Stimulated activated CD4-positive, alpha-beta T cell treated with anti-CD3 and anti-CD28 coated beads, Interleukin-2, amount 100 ng/mL, for 4 hours (primary cell): ENCODE measurements at regions not wholly inside any gene's neighbourhood (a gene's known extent, or its start where the extent isn't known, plus 50 kb on each side); places are given as distances from the start of the nearest gene placed in this dataset.
"Not testable (repeated sequence)": the region's sequence is repeated elsewhere in the genome, so short reads cannot be mapped to it uniquely, and the experiment has no call there.

Source experiments
- DNase-seq: peaks from one replicate; pipeline ENCODE4 v3.0.0-alpha.2; 2020; ENCODE audit warnings: low read depth

DNA sequence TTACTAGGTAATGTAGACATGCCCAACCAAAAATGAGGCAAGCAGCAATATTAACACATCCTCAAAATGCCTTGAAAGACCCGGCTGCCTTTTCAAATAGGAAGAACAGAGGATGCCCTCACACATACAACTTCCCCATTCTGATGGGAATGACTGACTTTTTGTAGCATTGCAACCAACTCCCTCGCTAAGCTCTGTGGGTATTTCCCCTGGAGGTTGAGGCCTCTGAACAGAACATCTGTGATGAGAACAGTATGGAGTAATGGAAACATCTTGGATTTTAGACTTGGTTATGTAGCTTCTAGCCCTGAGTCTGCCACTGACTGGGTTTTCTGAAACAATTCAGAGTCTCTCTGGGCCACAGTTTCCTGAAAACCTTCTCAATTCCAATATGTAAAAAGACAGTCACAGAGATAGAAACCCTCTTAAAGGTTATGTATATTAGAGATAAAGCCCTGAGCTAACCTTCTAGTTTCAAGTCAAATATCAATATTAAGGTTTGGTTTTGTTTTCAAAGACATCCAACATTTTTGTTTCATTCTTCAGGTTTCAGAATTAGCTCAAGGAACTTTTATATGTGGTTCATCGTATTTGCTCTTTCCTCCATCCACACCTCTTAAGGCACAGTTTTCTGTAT is 311.5 kb downstream of the SETD4 start:
- DNase-seq = no peak

DNA sequence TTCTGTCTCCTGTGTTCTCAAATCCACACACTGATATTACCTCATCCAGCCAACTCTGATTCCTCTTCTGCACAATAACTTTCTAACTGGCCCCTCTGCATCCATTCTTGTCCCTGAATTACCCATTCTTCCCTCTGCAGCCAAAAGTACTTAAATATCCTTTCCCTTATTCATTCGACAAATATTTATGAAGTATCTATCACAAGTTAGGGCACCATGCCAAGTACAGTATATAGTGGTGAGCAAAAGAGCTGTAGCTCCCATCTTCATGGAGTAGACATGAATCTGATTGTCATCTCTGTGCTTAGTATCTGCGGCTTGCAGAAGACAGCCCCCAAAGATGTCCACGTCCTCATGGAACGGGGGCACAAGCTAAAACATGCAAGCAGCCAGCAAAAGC is 316.8 kb downstream of the SETD4 start:
- no peak for DNase-seq

DNA sequence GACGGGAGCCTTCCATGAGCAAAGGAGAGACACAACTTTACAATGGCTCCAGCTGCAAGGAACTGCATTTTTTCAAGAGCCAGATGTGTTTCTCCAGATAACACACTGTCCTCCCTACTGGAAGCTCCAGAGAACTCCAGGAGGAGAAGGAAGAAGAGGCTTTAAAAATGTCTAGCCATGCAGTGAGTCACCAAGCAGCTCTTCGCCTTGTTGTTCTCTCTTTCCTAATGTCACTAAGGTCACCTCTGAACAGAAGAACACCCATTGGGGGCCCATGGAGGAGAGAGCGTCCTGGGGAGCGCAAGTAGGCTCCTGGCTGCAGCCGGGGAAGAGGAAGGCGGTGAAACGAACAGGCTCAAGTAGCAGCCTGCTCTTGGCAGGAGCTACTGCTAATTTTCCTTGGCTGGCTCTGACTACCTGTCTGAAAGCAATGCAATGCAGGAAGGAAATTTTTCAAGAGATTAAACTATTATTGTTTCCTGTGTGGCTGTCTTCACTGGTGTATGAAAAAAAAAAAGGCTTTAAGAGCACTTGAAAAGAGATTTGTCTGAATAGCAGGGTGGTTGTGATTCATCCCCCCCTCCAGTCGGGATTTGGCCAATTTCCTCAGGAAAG is 321.9 kb downstream of the SETD4 start:
- no peak for DNase-seq

DNA sequence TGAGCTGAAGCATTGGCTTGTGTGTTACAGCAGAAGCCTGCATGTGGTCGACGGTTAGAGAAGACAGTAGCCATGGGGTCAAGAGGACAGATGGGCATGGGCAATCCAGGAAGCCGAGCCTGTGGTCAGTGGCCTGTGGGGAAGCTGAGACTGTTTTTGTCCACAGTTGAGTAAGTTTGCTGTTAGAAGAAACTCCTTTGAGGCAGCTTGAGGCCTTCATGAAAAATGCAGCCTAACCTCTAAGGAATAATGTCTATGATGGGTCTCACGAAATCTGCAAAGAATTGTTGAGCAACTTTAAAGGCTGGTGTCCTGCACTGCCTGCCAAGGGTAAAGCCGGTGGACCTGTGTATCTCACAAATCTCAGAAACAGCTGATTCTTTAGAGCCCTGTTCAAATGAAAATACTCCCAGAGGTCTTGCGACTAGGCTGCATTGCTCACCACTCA is 322.4 kb downstream of the SETD4 start:
- DNase-seq = no peak

DNA sequence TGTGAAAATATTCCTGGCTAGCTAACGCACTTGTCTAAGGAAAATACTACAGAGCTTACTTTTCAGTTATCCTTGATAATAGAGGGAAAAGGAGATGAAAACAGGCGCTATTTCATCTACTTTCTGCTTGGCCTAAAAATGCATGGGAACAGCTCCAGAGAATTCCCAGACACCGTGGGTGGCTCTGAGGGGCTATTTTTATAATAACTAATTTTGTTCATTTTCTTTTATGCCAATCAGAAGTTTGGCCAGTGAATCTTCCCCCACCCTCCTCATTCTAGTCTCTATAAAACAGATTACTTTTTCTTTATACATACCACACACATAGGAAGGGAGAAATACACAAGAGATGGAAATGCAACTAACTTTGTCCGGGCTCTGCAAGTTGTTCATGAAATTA is 322.9 kb downstream of the SETD4 start:
- DNase-seq = no peak

DNA sequence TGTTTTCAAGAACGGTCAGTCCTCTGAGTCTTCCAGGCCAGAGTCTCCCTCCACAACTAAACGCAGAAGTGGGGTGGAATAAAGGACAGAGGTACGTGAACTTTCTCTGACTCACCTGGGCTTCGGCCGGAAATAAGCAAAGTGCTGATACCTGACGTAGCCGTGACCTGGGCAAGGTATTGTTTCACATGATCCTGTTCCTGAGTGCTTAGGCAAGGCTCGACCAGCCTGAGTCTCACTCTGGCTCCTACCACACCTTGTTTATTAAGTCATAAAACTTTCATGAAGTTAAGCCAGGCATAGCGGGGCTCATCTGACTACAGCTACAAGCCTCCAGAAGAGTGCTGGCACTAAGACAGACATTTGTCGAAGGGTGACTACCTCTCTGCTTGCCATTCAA is 327.5 kb downstream of the SETD4 start:
- DNase-seq = no peak

DNA sequence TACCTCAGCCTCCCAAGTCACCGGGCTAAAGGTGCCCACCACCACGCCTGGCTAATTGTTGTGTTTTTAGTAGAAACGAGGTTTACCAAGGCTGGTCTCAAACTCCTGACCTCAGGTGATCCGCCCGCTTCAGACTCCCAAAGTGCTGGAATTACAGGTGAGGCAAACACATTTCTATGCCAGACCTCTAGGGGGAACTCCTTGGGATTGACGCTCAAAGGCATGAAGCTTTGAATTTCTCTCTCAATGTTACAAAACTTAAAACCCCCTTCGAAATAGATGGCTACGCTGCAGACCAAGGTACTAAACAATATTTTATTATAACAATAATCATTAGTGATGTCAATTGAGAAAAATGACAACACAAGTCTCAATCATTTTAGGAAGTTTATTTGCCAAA is 330.0 kb downstream of the SETD4 start:
- DNase-seq = no peak

DNA sequence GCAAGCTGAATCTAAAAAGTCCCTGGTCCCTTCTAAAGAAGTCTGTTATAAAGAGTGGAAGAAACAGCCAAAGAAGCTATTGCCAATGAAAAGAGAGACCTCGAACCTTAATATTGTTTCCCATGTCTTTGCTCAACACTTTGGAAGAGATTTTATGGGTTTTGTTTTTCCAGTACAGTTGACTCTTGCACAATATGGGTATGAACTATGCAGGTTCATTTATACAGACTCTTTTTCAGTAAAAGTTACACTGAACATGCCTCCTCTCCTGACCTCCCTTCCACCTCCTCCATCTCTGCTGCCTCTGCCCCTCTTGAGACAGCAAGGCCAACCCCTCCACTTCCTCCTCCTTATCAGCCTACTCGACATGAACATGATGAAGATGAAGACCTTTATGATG is 332.5 kb downstream of the SETD4 start:
- DNase-seq = no peak

DNA sequence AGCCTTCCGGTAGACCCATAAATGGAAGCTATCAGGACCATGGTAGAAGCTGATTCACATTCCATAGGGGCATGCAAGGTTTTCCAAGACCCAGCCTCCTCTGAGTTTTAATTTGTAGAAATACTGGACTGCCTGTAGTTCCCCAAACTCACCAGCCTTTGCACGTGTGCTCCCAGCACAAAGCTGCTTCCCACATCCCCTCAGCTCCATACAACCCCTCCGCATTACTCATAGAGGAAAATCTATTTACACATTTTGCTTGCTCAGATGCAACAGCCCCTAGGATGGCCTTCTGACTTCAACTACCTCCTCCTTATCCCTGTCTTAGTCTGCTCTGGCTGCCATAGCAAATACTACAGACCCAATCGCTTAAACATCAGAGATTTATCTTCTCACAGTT is 336.2 kb downstream of the SETD4 start:
- no peak for DNase-seq

DNA sequence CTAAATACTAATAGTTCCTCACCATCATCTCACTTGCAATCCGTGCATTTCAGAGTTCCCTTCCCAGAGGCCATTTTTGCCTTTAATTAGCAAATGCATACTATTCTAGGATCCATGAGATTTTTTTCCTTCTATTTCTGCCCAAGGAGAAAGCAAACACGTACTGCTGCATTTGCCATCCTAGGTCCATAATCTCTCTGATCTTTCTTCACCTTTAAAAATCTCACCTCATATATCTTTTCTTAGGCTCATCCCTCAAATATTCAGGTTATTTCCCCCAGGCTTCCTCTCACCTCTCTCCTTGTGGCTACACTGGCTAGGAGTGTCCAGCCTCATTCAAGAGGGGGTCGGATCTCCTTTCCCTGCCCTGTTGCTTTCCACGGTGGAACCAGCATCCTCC is 338.6 kb downstream of the SETD4 start:
- DNase-seq = no peak

DNA sequence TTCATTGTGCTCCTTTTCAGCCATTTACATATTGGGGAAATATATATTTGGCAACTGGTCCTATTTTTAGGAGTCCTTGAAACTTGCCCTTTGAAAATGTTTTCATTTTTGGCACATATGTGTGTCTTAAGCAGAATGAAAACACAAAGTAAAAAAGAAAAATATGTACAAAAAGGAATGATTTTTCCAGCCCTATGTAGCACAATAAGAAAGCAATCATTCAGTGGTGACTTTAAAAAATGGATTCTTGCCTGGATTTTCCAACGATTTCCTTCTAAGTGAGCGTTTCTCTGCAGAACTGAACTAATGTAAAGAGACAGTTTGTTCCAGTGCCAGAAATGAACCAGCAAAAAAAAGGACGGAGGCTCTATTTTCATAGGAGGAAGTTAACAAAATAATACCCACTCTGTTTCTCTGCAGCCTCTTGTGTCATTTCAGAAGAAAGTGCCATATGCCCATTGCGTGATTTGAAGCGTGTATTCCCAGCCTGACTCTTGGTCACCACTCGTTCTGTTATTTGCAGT is 340.1 kb downstream of the SETD4 start:
- DNase-seq = no peak

DNA sequence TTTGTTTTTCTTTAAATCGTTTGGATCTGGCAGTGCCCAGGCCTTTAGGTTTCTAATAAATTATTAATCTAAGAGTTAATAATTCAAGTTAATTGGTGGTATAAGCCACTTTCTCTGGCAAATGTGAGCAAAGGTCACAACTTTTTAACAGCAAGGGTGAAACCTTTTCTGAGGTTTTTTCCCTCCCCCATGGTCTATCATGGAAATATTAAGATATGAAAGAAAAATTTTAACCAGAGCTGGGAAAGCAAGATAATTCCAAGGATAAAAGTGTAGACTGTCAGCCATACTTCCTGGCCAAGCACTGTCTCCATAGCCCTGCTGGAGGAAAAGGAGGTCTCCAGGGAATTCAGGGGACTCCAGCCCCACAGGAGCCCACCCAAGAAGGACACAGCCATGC is 341.2 kb downstream of the SETD4 start:
- no peak for DNase-seq

DNA sequence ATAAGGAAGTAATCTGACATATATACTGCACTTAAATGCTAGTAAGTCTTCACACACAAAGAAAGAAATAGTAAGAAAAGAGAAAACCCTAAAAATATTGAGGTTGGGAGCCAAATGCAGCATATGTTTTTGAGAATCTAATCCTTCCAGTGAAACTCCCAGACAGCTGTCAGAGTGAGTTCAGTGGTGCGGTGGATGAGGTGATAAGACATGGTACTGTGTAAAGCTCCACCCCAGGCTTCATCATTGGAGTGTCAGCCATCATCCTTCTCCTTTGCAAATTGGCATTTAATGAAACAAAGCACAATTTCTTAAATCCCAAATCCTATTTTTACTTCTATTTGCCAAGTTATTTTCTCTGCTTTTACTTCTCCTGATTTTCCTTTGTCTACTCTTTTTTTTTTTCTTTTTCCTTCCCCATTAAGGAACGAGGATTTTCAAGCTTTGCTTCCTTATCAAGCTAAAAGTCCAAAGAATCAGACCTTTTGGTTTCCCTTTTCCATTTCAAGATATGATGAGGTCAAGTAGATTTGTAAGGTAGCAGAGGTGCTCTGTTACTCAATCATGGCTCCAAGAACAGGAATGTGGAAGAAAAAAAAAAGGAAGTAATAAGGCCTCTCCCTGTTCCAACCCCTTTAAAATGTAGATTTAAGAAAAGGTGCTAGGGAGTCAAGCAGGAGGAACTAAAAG is 343.3 kb downstream of the SETD4 start:
- no peak for DNase-seq

DNA sequence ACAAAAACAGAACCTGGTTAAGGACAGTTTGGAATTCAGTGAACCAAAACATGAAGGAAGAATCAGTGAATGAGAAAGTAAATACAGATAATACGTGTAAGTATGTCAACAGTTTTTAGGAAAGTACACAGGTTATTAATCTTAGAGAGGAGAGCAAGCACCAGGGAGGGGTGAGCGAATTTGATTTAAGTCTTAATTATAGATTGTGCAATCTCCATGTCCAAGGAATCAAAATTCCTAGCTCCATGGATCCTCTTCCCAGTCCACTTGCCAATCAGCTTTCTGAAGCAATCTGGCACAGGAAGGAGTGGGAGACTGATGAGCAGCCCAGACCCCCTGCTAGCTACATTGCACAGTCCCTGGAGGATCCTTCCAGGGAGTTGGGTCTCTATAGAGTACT is 346.4 kb downstream of the SETD4 start:
- DNase-seq = no peak

DNA sequence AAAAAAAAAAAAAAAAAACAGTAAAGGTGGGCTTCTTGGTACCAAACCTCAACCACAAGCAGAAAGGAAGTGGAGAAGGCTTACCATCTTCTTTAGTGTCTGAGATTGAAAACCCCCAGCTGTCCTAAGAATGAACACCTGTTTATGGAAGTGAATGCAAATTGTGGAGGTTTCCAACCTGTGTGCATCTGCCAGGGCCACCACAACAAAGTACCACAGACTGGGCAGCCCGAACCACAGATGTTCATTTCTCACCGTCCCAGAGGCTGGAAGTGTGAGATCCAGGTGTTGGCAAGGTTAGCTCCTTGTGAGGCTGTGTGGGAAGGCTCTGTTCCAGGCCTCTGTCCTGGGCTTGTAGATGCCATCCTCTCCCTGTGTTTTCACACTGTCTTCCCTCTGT is 348.7 kb downstream of the SETD4 start:
- DNase-seq = no peak

DNA sequence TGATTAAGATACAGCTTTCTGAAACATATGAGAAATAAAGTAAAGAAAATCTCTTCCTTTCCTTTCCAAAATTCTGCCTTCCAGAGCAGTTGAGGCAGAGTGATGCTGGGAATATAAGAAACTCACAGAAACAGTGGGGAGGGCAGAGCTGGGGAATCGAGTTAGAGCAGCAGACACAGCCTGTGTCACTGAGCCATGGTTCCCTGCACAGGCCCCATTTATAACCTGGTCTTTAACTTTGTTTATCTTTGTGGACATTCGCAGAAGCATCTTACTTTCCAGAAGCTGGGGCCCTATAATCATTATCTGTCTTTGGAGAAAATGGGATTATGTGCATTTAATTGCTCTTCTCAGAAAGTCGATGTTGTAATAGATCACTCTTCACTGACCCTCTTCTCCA is 349.1 kb downstream of the SETD4 start:
- no peak for DNase-seq

DNA sequence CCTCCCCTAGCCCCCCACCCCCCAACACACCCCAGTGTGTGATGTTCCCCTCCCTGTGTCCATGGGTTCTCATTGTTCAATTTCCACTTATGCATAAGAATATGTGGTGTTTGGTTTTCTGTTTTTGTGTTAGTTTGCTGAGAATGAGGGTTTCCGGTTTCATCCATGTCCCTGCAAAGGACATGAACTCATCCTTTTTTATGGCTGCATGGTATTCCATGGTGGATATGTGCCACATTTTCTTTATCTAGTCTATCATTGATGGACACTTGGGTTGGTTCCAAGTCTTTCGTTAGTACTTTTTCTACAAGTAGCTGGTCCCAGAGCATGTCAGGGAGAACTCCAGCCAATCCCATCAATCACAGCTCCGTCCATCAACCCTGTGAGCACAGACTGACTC is 350.3 kb downstream of the SETD4 start:
- DNase-seq = not testable (repeated sequence)

DNA sequence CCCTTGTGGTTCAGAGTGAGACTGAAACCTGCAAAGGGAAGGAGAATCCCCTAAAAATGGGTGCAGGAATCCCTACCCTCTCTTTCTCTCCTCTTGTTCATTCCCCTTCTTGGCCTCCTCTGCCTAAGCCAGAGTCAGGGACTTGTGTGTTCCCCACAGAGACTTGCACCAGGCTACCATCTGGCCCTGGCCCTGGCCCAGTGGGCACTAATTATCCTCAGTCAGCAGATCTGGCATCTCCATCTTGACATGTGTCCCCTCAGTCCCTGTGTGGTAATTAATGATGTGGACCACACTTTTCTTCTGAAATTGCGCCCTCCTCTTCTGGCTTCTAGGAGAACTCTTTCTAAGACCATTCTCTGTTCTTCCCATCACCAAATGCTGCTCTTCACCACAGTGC is 354.4 kb downstream of the SETD4 start:
- DNase-seq = no peak

DNA sequence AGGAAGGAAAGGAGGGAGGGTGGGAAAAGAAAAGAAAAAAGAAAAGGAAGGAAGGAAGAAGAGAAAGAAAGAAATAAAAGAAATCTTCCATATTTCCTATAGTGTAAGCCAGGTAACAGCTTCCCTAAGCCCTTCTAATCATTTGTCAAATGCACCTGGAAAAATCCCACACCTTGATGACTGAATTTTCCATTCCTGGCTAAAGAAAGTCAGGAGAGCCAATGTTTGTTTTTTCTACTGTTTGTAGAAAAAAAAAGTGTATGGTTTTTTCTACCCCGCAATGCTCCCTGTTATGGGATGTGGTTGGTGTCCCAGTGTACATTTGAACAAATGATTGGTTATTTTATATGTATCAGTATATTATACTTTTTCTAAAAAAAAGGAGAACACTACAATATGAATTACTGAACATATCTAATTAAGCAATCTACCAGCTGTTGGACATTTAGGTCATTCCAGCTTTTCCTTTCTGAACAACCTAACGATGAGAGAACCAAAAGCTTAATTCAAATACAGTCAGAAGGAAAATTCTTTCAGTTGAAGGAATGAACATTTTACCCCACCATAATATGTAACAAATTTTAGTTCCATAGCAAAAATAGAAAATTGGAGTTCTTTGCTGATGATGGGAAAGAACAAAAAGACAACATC is 355.0 kb downstream of the SETD4 start:
- DNase-seq = no peak

DNA sequence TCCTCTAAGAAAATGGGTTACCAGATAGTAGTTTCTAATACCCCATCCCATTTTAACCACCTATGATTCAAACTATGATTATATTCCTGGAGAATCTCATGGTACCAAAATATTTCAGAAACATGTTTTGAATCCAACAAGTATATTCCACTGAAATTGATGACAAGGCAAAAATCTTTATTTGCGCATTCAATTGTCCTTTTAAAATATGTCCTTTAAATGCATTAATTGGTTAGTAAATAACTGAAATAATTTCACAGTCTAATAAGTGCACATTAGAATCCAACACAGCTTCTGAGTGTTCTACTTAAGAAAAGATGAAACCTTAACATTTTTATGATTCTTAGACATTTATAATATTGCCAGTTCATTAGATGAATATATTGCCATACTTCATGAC is 356.6 kb downstream of the SETD4 start:
- no peak for DNase-seq

DNA sequence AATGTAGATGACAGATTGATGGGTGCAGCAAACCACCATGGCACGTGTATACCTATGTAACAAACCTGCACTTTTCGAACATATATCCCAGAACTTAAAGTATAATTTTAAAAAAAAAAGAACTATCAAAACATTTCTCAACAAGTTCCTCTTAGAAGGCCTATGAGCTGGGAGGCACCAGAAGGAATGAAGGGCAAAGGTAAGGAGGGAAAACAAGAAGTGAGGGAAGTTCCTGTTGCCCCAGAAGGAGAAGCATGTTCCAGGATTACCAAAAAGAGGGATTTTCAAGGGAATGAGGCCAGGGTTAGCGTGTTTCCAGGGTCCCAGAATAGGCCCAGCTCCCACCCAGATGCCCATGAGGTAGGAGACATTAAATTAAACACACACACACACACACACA is 361.0 kb downstream of the SETD4 start:
- no peak for DNase-seq

DNA sequence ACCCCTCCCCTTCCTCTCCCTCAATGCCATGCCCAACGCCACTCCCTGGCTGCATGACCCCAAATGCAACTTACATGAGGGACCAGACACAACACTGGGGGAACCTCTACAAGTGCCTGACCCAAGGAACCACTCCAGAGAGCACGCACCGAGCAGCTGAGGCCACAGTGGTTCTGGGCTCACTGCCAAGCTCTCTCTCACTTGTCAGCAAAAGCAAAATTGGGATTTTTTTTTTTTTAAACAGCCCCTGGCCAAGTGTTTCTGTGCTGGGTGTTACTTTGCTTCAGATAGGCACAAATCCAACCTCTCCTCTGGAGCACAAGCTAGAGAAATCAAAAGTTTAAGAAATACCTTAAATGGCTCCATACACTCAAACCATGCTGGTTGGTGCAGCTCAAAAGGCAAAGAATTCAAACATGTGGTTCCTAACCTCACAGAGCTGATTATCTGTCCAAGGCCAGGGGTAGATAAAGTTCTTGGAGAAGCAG is 363.0 kb downstream of the SETD4 start:
- no peak for DNase-seq

DNA sequence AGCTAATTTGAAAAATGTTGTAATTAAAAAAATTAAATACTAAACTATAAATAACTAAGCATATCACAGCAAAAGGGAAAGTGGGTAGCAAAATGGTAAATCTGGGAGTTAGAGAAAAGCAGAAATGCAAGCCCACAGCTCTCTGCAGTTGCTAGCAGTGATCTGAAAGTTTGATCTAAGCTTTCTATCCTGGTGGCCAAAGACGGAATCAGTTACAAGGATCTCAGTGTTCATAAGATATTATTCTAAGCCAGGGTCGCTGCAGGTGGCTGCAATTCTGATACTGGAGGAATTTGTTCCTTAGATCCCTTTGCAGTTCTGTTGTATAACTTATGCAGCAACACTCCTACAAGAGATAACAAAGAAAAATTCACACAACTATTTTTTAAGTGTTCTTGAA is 363.7 kb downstream of the SETD4 start:
- no peak for DNase-seq
